GM12878 (cell line): ENCODE measurements at regions not wholly inside any gene's neighbourhood (a gene's known extent, or its start where the extent isn't known, plus 50 kb on each side); places are given as distances from the start of the nearest gene placed in this dataset.

Experiments used
- ATAC-seq: fragments of 200-7000 bp; cut with Tn5 transposase; 3 replicates; pipeline ENCODE4 v1.9.1; 2020; ENCODE audit warnings: mild to moderate bottlenecking, moderate library complexity
- BruUV-seq: library from RNA; stranded (reverse); fragments of 400-500 nt; replicated peaks from 2 replicates; lab custom pipeline; 2021; lab: Mats Ljungman, UMichigan
- CTCF ChIA-PET: fragments of 300-600 bp; sonication (Branson Sonifier 250); formaldehyde crosslinking; extraction: SDS; loops from one replicate; lab custom pipeline; 2021; ENCODE audit warnings: inconsistent platforms; lab: Yijun Ruan, JAX
- POLR2A ChIA-PET: fragments of 350-600 bp; formaldehyde crosslinking; extraction: SDS; loops from one replicate; lab custom pipeline; 2021; ENCODE audit warnings: inconsistent platforms; lab: Charles Lee
- RAD21 ChIA-PET: fragments of 300-600 bp; sonication (Branson Sonifier 250); formaldehyde crosslinking; loops from one replicate; lab custom pipeline; 2023; ENCODE audit warnings: antibody characterized with exemption; ENCODE audit not compliant: unreplicated experiment; lab: Charles Lee
- SMC1A ChIA-PET: fragments of 300-600 bp; sonication (Branson Sonifier 250); formaldehyde crosslinking; loops from one replicate; lab custom pipeline; 2023; ENCODE audit not compliant: unreplicated experiment, uncharacterized antibody; lab: Charles Lee
- DNase-seq: peaks from one replicate; pipeline ENCODE4 v3.0.0-alpha.2; 2011; ENCODE audit warnings: low read depth, low spot score
- FAIRE-seq: peaks from 3 replicates; lab custom pipeline; 2011; peaks lifted over from hg19 to GRCh38; lab: Jason Lieb, UNC
- H2AFZ ChIP-seq: 2 replicates; pipeline ENCODE4 v1.6.0; 2011; ENCODE audit warnings: low read depth, low read length, control low read depth; ENCODE audit not compliant: control insufficient read depth
- H3K27ac ChIP-seq: 2 replicates; pipeline ENCODE4 v1.5.1; 2011; ENCODE audit warnings: control low read depth; ENCODE audit not compliant: control insufficient read depth, insufficient read depth
- H3K27me3 ChIP-seq, 2 experiments: replicated peaks in 1 of 2; 2 replicates each; pipeline versions ENCODE4 v1.6.0 to v1.6.1; 2011; ENCODE audit warnings: low read length in 1 of 2; ENCODE audit not compliant: control insufficient read depth in 2 of 2, insufficient read depth in 2 of 2
- H3K36me3 ChIP-seq, 2 experiments: 2 replicates each; pipeline ENCODE4 v1.5.1; 2011; ENCODE audit warnings: low read length in 1 of 2; ENCODE audit not compliant: control insufficient read depth in 2 of 2, insufficient read depth in 2 of 2
- H3K4me1 ChIP-seq: 2 replicates; pipeline ENCODE4 v1.6.1; 2011; ENCODE audit warnings: mild to moderate bottlenecking, low read length, moderate library complexity, mixed read lengths; ENCODE audit not compliant: control insufficient read depth, insufficient read depth
- H3K4me2 ChIP-seq: 2 replicates; pipeline ENCODE4 v1.6.0; 2011; ENCODE audit warnings: control low read depth; ENCODE audit not compliant: control insufficient read depth, insufficient read depth
- H3K4me3 ChIP-seq: fragments of 200-600 bp; sonication (generic); 2 replicates; pipeline ENCODE4 v1.5.1; 2016
- H3K79me2 ChIP-seq: 2 replicates; pipeline ENCODE4 v1.6.0; 2011; ENCODE audit warnings: low read length; ENCODE audit not compliant: control insufficient read depth, insufficient read depth
- H3K9ac ChIP-seq: 2 replicates; pipeline ENCODE4 v1.8.0; 2011; ENCODE audit warnings: low read length, control low read depth, mixed read lengths; ENCODE audit not compliant: control insufficient read depth, insufficient read depth
- H3K9me3 ChIP-seq: replicated peaks from 3 replicates; pipeline ENCODE4 v1.5.1; 2011; ENCODE audit warnings: mild to moderate bottlenecking, low read length; ENCODE audit not compliant: control insufficient read depth, insufficient read depth
- H4K20me1 ChIP-seq: 2 replicates; pipeline ENCODE4 v1.6.0; 2011; ENCODE audit not compliant: control insufficient read depth, insufficient read depth
- BMI1 ChIP-seq: fragments of 450-650 bp; IDR thresholded peaks from 2 replicates; pipeline ENCODE4 v1.6.1; 2016; ENCODE audit warnings: mild to moderate bottlenecking, moderate library complexity, borderline replicate concordance
- EP300 ChIP-seq, 2 experiments: fragments of 150-350 bp in 1 of 2; IDR thresholded peaks; 2 replicates each; pipeline ENCODE4 v1.6.1; 2011 to 2012; ENCODE audit warnings: low read depth in 2 of 2, low read length in 2 of 2, borderline replicate concordance in 1 of 2, improper control_type of control experiment in 1 of 2, inconsistent platforms in 1 of 2; ENCODE audit not compliant: control insufficient read depth in 1 of 2
- EZH2 ChIP-seq: IDR thresholded peaks from 2 replicates; pipeline ENCODE4 v1.6.1; 2012; ENCODE audit warnings: low read depth, mild to moderate bottlenecking, control low read depth, inconsistent platforms, low read length, borderline replicate concordance; ENCODE audit not compliant: control insufficient read depth
- FOXM1 ChIP-seq: IDR thresholded peaks from 2 replicates; pipeline ENCODE4 v1.6.1; 2012; ENCODE audit warnings: low read depth, mild to moderate bottlenecking, inconsistent platforms, low read length, moderate library complexity
- IKZF1 ChIP-seq: fragments of 450-650 bp; conservative IDR thresholded peaks from 2 replicates; pipeline ENCODE4 v1.6.1; 2017; ENCODE audit warnings: antibody characterized with exemption, mild to moderate bottlenecking
- IRF4 ChIP-seq: IDR thresholded peaks from 2 replicates; pipeline ENCODE4 v1.6.1; 2011; ENCODE audit warnings: low read depth, low read length
- JUNB ChIP-seq: IDR thresholded peaks from 2 replicates; pipeline ENCODE4 v1.6.1; 2016; ENCODE audit warnings: antibody characterized with exemption, mild to moderate bottlenecking
- MTA3 ChIP-seq: IDR thresholded peaks from 2 replicates; pipeline ENCODE4 v1.6.1; 2012; ENCODE audit warnings: low read length, inconsistent platforms, borderline replicate concordance
- NFYB ChIP-seq: IDR thresholded peaks from 2 replicates; pipeline ENCODE4 v1.6.1; 2011; ENCODE audit warnings: low read depth, mild to moderate bottlenecking, low read length, improper control_type of control experiment, moderate library complexity; ENCODE audit not compliant: insufficient read depth
- NRF1 ChIP-seq: conservative IDR thresholded peaks from 2 replicates; pipeline ENCODE4 v1.6.1; 2011; ENCODE audit warnings: mild to moderate bottlenecking, low read depth, low read length, improper control_type of control experiment
- SIX5 ChIP-seq: IDR thresholded peaks from 2 replicates; pipeline ENCODE4 v1.6.1; 2011; ENCODE audit warnings: mild to moderate bottlenecking, low read depth, low read length, moderate library complexity; ENCODE audit not compliant: severe bottlenecking
- SREBF1 ChIP-seq: IDR thresholded peaks from 2 replicates; pipeline ENCODE4 v1.6.1; 2012; ENCODE audit warnings: mild to moderate bottlenecking, low read length
- STAT3 ChIP-seq: IDR thresholded peaks from 2 replicates; pipeline ENCODE4 v1.6.1; 2011; ENCODE audit warnings: low read depth, low read length, improper control_type of control experiment
- TBL1XR1 ChIP-seq: IDR thresholded peaks from 2 replicates; pipeline ENCODE4 v1.6.1; 2012; ENCODE audit warnings: low read depth, low read length, improper control_type of control experiment
- TCF12 ChIP-seq: IDR thresholded peaks from 2 replicates; pipeline ENCODE4 v1.6.1; 2011; ENCODE audit warnings: low read depth, mild to moderate bottlenecking, low read length
- ZNF207 ChIP-seq: fragments of 450-650 bp; IDR thresholded peaks from 2 replicates; pipeline ENCODE4 v1.6.1; 2014; ENCODE audit warnings: antibody characterized with exemption, mild to moderate bottlenecking, borderline replicate concordance
- ZNF274 ChIP-seq: IDR thresholded peaks from one replicate; pipeline ENCODE4 v1.8.0; 2011; ENCODE audit not compliant: insufficient read length, insufficient read depth
- ZNF592 ChIP-seq: fragments of 450-650 bp; IDR thresholded peaks from 2 replicates; pipeline ENCODE4 v1.6.1; 2017; ENCODE audit warnings: mild to moderate bottlenecking, moderate library complexity
- ZZZ3 ChIP-seq: IDR thresholded peaks from 2 replicates; pipeline ENCODE4 v1.6.1; 2011; ENCODE audit warnings: low read depth; ENCODE audit not compliant: control insufficient read depth, insufficient read length
- in situ Hi-C: fragments of 300-500 bp; cut with MboI; formaldehyde crosslinking; loops from 9 replicates; pipeline ENCODE4 v1.14.3; 2018; ENCODE audit warnings: mixed read lengths
- intact Hi-C: fragments of 100-400 bp; cut with micrococcal nuclease; formaldehyde crosslinking; loops from one replicate; pipeline ENCODE4 v1.14.2; 2022; ENCODE audit not compliant: unreplicated experiment

- no peak for TF ChIP-seq EP300 (IDR thresholded peaks at IDR 0.05; ENCODE audit: borderline replicate concordance in 1 of 2, control insufficient read depth in 1 of 2, low read depth in 2 of 2, low read length in 2 of 2)
Measured at GRCh38 chrX:7730071-7730470, 112.9 kb upstream of the VCX start (continued).

- CTCF ChIA-PET: interaction anchor here (1.2 to 2.8 kb wide), 2 partner anchors 9 to 204 kb away, joined by 4 to 12 read pairs; no protein-coding TSS in a partner anchor
- in situ Hi-C loops: no loop called here
Measured at GRCh38 chrX:7720519-7720918, 122.5 kb upstream of the VCX start.

More at GRCh38 chrX:7720519-7720918, 122.5 kb upstream of the VCX start:
- Histone ChIP-seq H3K4me3 (no peak overlapping the region), H3K4me1 (no peaks in the 10 kb centered on the region), H3K27ac (no peak overlapping the region), H2AFZ (no peak overlapping the region), H3K9me3 (no peaks in the 10 kb centered on the region), H3K27me3 (no peaks in the 10 kb centered on the region), H4K20me1 (no peaks in the 10 kb centered on the region), H3K79me2 (no peaks in the 10 kb centered on the region), H3K4me2 (no peak overlapping the region), H3K9ac (no peak overlapping the region), H3K36me3 (no peaks in the 10 kb centered on the region)
- BruUV-seq: no TSS peak
- RAD21 ChIA-PET: interaction anchor here (0.6 to 1.1 kb wide), 2 partner anchors 19 to 642 kb away, joined by 3 read pairs; no protein-coding TSS in a partner anchor
- SMC1A ChIA-PET: interaction anchor here (1.5 kb wide), 1 partner anchor 8 kb away, joined by 6 read pairs; no protein-coding TSS in a partner anchor
- no peak for FAIRE-seq
- no peak for ATAC-seq
- intact Hi-C loops: no loop called here
- POLR2A ChIA-PET: no interaction called here
- TF ChIP-seq FOXM1 (no peak), TBL1XR1 (no peak), EZH2 (no peak), IKZF1 (no peak), IRF4 (no peak), ZZZ3 (no peak), SIX5 (no peak), ZNF592 (no peak), STAT3 (no peak), SREBF1 (no peak), TCF12 (no peak), ZNF274 (no peak), BMI1 (no peak), JUNB (no peak), ZNF207 (no peak), MTA3 (no peak), NRF1 (no peak), NFYB (no peak)
- TF ChIP-seq, all 136 proteins: peak for 0
- DNase-seq: no peak
